ENCODE measurements at regions not wholly inside any gene's neighbourhood (a gene's known extent, or its start where the extent isn't known, plus 50 kb on each side); places are given as distances from the start of the nearest gene placed in this dataset.

DNA sequence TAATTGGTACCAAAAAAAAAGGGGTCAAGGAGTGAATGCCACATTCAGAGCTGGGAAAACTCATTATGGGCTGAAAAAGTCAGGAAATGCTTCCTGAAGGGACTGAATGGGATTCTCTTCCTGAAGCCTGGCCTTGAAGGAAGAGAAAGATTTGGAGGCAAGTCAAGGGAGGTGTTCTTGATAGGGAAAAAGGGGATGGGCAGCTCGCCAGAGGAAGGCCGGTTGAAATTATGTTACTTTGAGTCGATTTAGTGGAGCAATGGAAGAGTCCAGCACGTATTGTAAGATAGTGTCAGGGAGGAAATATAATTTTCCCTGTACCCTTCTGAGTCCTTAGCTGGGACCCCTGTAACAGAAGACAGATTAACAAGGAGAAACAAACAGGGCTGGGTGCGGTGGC lies 94.1 kb upstream of the CALM2 start:
- DNase-seq (no peak), ATAC-seq (ENCODE audit: poor library complexity) (no peak)
- intact Hi-C loops (cut with DNase I) = loop anchor here (5.0 kb wide), 1 partner anchor 42 kb away; no protein-coding TSS in a partner anchor

DNA sequence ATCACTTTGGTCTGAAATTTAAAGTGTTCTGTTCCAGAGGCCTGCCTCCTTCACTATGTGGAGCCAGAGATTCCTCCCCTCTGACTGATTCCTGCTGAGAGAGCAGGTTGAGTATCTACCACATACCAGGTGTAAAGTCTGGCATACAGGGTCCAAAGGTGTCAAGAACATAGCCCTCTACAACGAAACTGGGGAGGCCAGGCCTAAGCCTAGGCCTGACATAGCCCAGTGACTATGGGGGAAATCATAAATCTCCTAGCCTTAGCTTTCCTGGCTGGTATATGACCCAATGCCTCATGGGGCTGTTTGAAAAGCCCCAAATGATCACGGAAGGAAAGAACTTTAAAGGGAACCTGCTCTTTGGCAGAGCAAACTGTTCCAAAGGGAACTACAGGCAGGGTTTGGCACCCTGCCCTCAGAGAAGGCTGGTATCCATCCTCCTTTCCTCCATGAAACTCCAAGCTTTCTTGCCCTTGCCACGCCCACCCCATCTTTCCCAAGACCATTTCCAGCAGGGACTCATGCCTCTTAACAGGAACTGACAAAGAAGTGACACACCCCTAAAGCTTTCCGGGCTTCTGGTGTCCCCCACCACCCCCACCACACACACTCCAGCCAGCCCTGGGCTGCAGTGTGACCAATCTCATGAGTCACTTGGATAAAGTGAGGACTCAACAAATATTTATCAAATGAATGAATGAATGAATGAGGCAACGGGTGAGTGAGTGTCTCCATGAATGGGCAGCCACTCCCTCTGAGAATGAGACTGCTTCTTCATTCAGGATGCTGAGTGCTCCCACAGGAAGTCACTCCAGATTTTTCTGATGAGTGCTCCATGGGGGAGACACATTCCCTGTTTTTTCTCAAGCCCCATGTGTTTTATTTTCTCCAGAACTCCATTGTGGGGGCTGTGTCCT lies 93.3 kb upstream of the CALM2 start:
- ATAC-seq (ENCODE audit: poor library complexity) (no peak), DNase-seq (no peak)
- intact Hi-C loops (cut with DNase I) = loop anchor here (5.0 kb wide), 1 partner anchor 43 kb away; no protein-coding TSS in a partner anchor

DNA sequence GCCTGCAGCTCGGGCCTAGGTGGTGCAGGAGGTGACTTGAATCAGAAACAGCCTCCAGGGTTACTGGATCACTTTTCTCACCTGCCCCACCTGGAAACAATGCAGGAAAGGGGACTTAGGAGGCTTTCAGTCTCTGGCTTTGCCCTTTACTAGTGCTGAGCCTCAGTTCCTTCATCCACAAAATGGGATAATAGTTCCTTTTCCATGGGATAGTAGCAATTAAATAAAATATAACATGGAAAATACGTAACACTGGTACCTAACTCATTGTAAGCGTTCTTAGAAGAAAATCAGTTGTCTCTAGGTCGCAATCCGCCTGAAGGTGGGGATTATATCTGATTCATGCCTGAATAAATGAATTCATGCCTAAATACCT lies 91.4 kb upstream of the CALM2 start:
- intact Hi-C loops (cut with DNase I) = no loop called here
- ATAC-seq (ENCODE audit: poor library complexity) (no peak), DNase-seq (no peak)

- intact Hi-C loops (cut with DNase I) = no loop called here
- ATAC-seq (ENCODE audit: poor library complexity) (no peak), DNase-seq (no peak)
Measured at GRCh38 chr2:47266939-47267710, 90.8 kb upstream of the CALM2 start.

DNA sequence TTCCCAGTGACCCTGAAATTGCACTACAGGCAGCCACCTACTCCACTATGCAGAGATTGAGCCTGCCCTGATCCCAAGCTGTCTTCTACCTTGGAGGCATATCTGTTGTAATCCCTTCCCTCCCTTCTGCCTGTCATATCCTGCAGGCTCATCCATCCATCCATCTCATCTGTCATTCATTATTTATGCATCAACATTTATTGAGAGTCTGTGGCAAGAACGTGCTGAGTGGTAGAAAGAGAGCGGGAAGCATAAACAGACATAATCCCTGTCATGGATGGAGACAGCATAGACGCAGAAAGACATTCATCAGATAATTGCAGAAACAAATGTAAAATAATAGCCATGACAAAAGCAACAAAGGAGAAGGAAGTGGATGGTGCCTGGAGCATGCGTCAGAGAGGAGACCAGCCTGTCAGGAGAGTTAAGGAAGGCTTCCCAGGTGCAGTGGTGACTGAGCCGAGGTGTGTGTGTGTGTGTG lies 89.5 kb upstream of the CALM2 start:
- ATAC-seq (ENCODE audit: poor library complexity) = no peak
- no peak for DNase-seq
- intact Hi-C loops (cut with DNase I) = no loop called here

GRCh38 chr2:47265158-47265557 lies 88.8 kb upstream of the CALM2 start:
- ATAC-seq (ENCODE audit: poor library complexity) (no peak), DNase-seq (no peak)
- intact Hi-C loops (cut with DNase I) = no loop called here

- intact Hi-C loops (cut with DNase I) = no loop called here
- no peak for DNase-seq
- no peak for ATAC-seq (ENCODE audit: poor library complexity)
Measured at GRCh38 chr2:47264686-47265085, 88.4 kb upstream of the CALM2 start.

GRCh38 chr2:47264143-47264542 lies 87.8 kb upstream of the CALM2 start:
- no peak for ATAC-seq (ENCODE audit: poor library complexity)
- intact Hi-C loops (cut with DNase I) = no loop called here

GRCh38 chr2:47262657-47263056 lies 86.3 kb upstream of the CALM2 start:
- ATAC-seq (ENCODE audit: poor library complexity) (no peak), DNase-seq (no peak)
- intact Hi-C loops (cut with DNase I) = no loop called here

More at GRCh38 chr2:47264143-47264542, 87.8 kb upstream of the CALM2 start:
- no peak for DNase-seq

GRCh38 chr2:47260971-47261370 lies 84.7 kb upstream of the CALM2 start:
- DNase-seq (no peak), ATAC-seq (ENCODE audit: poor library complexity) (no peak)
- intact Hi-C loops (cut with DNase I) = no loop called here

DNA sequence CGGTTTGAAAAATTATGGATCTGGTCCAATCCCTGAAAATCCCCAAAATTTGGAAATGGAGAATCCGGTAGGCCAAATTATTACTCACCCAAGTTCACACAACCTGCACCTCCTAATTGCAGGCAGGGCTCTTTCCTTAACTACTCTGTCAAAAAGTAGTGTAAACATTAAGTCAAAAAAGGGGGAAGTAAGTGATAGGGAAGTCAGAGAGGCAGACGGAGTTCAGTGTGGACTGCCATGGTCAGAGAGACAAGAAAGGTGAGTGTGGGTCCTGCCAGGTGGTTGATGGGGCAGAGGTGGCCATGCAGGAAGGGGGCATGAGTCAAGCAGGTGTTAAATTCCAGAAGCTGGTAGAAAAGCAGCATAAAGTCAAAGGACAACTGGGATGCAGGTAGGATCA lies 83.5 kb upstream of the CALM2 start:
- no peak for DNase-seq
- intact Hi-C loops (cut with DNase I) = no loop called here

GRCh38 chr2:47257946-47258348 lies 81.6 kb upstream of the CALM2 start:
- intact Hi-C loops (cut with DNase I) = no loop called here
- DNase-seq = no peak
- no peak for ATAC-seq (ENCODE audit: poor library complexity)

More for the DNA sequence above, 83.5 kb upstream of the CALM2 start:
- ATAC-seq (ENCODE audit: poor library complexity) = no peak

DNA sequence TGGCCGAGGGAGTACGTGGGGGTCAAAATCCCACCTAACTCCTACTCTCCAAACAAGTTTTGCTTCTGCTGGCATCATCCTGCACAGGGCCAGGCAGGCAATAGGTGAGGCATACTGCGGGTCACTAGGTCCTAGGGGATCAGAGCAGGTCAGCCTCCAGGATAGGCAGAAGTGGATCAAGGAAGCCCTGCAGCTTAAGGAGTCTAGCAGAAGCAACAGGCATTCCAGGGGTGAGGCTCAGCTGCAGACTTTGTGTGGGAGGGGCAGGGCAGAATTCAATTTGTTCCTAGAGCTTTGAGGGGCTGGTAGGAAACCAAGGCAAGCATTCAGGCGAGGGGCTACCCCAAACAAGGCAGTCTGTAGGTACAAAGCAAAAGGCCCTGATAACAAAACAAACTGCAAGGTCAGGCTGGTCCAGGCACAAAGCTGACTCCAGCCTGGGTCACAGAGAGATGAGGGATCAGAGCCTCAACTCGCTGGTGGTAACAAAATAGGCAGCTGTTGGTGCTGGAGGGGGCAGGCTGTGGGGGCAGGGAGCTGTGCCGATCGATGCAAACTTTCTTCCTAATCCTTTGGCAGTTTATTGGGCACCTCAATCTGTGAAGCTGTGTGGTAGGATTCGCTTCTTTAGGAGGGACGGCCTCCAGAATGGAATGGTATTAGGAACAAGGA lies 80.2 kb upstream of the CALM2 start:
- intact Hi-C loops (cut with DNase I) = no loop called here
- no peak for DNase-seq
- no peak for ATAC-seq (ENCODE audit: poor library complexity)

DNA sequence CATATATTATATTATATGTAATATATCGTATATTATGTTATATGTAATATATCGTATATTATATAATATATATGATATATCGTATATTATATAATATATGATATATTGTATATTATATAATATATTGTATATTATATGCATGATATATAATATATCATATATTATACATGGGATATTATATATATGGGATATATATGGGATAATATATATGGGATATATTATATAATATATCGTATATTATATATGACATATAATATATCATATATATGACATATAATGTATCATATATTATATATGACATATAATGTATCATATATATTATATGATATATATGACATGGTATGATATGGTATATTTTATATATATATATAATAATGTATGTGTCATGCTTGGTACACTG lies 79.5 kb upstream of the CALM2 start:
- intact Hi-C loops (cut with DNase I) = no loop called here
- no peak for ATAC-seq (ENCODE audit: poor library complexity)
- no peak for DNase-seq

DNA sequence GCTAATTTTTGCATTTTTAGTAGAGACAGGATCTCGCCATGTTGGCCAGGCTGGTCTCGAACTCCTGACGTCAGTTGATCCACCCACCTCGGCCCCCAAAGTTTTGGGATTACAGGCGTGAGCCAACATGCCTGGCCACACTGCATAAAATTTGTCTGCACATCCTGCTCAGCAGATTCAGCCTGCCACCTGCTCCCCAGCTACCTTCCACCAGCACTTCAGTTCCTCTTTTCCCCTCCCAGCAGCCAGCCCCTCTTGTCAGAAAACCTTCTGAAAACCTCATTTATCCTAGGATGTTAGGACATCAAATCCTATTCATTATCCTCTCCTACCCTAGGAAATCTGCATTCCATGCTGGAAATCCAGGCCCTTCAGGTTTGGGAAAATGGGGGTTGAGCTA lies 78.2 kb upstream of the CALM2 start:
- no peak for ATAC-seq (ENCODE audit: poor library complexity)
- intact Hi-C loops (cut with DNase I) = no loop called here
- no peak for DNase-seq

GRCh38 chr2:47253447-47253846 lies 77.1 kb upstream of the CALM2 start:
- ATAC-seq (ENCODE audit: poor library complexity) = no peak
- no peak for DNase-seq
- intact Hi-C loops (cut with DNase I) = no loop called here

DNA sequence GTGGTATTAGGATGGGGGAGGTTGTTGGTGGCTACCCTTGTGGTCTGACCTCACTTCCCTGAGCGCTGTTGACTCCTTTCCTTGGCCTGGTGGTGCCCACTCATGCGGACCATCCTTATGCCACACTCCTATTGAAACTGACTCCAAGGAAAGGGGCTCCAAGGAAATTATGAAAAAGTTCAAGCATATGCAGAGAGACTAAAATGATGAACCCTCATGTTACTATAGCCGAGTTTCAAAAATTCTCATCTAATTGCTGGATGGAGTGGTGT lies 75.0 kb upstream of the CALM2 start:
- intact Hi-C loops (cut with DNase I) = no loop called here
- no peak for ATAC-seq (ENCODE audit: poor library complexity)

GRCh38 chr2:47250586-47251403 lies 74.5 kb upstream of the CALM2 start:
- no peak for DNase-seq
- no peak for ATAC-seq (ENCODE audit: poor library complexity)
- intact Hi-C loops (cut with DNase I) = no loop called here

More for the DNA sequence above, 75.0 kb upstream of the CALM2 start:
- DNase-seq = no peak

DNA sequence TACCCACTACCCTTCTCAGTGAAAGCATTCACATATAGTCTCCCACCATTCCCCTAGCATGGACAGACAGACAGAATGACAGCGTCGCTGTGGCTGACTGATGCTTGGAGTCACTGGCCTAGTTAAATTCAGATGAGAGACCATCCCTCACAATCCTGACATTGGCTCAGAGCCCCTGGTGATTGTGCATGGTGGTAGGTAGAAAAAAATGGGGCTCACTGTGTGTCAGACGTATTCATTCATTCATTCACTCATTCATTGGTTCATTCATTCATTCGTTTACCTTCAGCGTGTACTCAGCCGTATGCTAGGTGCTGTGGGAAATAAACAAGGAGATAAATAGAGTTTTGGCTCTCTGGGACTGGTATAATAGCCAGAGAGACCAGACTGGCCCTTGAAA lies 73.6 kb upstream of the CALM2 start:
- DNase-seq (no peak), ATAC-seq (ENCODE audit: poor library complexity) (no peak)
- intact Hi-C loops (cut with DNase I) = no loop called here

Measured in Right ventricle myocardium superior (tissue), 1 donor.